GM12865 (cell line): ENCODE measurements at regions not wholly inside any gene's neighbourhood (a gene's known extent, or its start where the extent isn't known, plus 50 kb on each side); places are given as distances from the start of the nearest gene placed in this dataset.
A peak's percentile ranks its signal among the peaks of the same experiment; 100 is the strongest.

Experiments used
- DNase-seq: peaks from one replicate; pipeline ENCODE4 v3.0.0; 2010; ENCODE audit warnings: low read depth
- H3K4me3 ChIP-seq: 2 replicates; pipeline ENCODE4 v1.5.1; 2011; ENCODE audit warnings: mild to moderate bottlenecking, low read depth, low read length, control low read depth
- TF ChIP-seq, protein P1 (sequence below): IDR thresholded peaks from 2 replicates; pipeline ENCODE4 v1.5.1; 2011; ENCODE audit warnings: low read length, control low read depth, low read depth, inconsistent platforms; ENCODE audit not compliant: insufficient read depth; ENCODE audit errors: missing control alignments

DNA sequence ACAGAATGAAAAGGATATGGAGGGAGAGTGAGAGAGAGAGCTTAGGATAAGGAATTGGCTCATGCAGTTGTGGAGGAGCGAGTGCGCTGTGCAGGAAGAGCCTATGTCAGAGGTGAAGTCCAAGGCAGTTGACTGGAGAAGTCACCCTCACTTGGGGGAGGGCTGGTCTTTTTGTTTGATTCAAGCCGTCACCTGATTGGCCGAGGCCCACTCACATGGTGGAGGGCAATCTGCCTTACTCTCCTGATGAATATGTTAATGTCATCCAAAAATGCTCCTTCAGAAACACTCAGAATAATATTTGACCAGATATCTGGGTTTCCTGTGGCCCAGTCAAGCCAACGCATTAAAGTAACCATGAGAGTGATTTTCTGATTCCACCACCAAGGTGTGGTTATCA, 131.7 kb downstream of the KATNIP start:
- TF ChIP-seq, protein P1, sequence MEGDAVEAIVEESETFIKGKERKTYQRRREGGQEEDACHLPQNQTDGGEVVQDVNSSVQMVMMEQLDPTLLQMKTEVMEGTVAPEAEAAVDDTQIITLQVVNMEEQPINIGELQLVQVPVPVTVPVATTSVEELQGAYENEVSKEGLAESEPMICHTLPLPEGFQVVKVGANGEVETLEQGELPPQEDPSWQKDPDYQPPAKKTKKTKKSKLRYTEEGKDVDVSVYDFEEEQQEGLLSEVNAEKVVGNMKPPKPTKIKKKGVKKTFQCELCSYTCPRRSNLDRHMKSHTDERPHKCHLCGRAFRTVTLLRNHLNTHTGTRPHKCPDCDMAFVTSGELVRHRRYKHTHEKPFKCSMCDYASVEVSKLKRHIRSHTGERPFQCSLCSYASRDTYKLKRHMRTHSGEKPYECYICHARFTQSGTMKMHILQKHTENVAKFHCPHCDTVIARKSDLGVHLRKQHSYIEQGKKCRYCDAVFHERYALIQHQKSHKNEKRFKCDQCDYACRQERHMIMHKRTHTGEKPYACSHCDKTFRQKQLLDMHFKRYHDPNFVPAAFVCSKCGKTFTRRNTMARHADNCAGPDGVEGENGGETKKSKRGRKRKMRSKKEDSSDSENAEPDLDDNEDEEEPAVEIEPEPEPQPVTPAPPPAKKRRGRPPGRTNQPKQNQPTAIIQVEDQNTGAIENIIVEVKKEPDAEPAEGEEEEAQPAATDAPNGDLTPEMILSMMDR, result no peak
- H3K4me3 ChIP-seq, result no peak overlapping the region
- no peak for DNase-seq

DNA sequence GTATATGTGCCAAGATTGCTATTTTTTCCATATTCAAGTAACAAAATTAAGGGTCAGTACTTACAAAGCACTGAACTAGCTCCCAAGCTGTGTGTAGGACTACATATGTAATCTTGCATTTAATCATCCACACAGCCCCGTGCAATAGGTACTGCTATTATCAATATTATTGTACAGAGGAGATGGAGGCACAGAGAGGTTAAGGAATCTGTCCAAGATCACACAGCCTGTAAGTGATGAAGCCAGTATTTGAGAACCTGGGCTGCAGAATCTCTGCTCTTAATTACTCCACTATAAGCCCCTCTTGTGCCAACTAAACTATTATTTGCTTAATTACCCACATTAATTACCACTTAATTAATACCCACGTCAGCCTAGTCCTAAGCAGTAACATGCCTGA, 134.1 kb downstream of the KATNIP start:
- no peak overlapping the region for H3K4me3 ChIP-seq
- no peak for DNase-seq
- TF ChIP-seq, protein P1, result no peak

DNA sequence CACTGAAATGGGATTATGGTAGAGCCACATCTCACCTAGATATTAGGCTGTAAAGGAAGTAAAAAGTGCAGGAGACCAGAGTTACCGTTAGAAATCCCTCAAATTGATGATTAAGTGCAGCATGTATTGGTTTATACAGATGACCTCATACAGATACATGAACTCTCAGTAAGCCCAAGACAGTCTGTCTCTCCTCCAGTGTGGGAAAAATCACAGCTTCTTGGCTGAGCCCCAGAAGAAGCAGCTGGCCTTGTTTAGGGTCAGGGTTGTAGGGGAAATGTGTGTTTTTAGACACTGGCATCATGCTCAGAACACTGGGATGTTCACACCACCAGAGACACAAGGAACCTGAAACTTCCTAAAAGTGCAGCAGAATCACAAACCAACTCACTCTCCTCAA, 135.9 kb downstream of the KATNIP start:
- TF ChIP-seq, protein P1, result no peak

DNA sequence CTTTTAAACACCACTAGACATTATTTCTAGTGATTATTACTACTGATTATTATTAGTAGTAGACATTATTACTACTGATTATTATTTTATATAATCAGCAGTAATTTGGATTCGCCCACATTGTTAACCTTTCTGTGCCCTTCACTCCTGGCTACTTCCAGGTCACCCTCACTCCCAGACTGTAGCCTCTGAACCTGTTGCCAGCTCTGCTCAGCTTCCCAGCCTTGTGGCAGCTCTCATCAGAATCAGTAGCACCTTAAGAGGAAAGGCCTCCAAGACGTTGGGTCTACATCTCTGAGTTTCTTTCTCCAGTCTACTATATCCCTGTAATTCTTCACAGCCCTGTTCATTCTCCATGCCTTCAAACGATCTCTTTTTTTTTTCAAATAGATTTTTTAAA, 137.0 kb downstream of the KATNIP start:
- no peak for DNase-seq
- TF ChIP-seq, protein P1, result no peak
- H3K4me3 ChIP-seq, result no peak overlapping the region

More for the DNA sequence above, 135.9 kb downstream of the KATNIP start:
- no peak for DNase-seq
- no peak overlapping the region for H3K4me3 ChIP-seq

DNA sequence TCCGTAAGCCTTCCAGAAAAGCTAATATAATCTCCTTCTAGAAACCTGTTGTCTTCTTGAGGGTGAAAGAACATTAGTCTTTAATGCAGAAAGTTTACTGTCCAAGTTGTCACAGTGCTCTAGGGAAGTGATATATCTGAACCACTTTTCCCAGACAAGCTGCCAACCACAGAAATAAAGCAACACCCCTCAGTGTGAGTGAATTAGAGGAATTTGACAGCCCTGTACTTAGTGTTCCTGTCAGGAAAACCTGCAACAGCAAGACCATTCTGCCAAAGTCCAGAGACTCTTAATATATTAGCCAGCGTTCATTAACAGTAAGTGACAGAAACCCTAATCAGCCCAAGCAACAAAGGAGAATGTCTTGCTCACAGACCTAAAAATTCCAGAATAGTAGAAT, 137.7 kb downstream of the KATNIP start:
- no peak for DNase-seq
- H3K4me3 ChIP-seq, result no peak overlapping the region
- TF ChIP-seq, protein P1, result no peak

DNA sequence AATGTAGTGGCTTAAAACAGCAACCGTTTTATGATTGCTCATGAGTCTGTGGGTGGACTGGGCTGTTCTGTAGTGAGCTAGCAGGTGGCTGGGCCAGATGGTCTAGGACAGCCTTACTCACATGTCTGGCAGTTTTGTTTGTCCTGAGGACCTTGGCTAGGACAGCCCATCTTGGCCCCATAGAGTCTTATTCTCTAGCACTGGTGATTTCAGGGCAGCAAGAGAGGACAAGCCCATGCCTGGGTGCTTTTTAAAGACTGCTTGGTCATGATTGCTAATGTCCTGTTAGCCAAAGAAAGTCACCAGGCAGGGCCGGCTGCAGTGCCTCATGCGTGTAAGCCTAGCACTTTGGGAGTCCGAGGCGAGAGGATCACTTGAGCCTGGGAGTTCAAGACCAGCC, 139.8 kb downstream of the KATNIP start:
- DNase-seq, result no peak
- TF ChIP-seq, protein P1, result no peak

DNA sequence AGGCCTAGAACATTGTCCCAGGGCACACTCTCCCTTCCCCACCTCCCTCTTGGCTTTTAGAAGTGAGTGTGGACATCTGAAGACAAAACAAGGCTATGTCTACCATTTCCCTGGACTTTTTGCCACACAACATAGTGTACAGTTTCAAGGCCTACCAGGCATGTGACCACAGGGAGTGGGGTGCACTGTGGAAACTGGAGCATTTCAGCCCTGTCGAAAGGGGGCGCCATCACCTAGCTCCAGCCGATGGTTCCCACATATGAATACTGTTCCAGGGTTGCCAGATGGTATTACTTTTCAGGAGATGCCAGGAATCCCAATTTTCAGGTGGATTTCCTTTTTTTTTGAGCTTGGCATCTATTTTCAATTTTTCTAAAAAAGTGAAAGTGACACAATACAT, 140.7 kb downstream of the KATNIP start:
- DNase-seq, result peak; percentile 23
- TF ChIP-seq, protein P1, result peak; percentile 44
- no peak overlapping the region for H3K4me3 ChIP-seq

More for the DNA sequence above, 139.8 kb downstream of the KATNIP start:
- H3K4me3 ChIP-seq, result no peak overlapping the region
